PC-9 (cell line): ENCODE measurements at regions not wholly inside any gene's neighbourhood (a gene's known extent, or its start where the extent isn't known, plus 50 kb on each side); places are given as distances from the start of the nearest gene placed in this dataset.

ENCODE experiments used
- EZH2 ChIP-seq: fragments of 200-600 bp; sonication (generic); IDR thresholded peaks from 2 replicates; pipeline ENCODE4 v1.8.0; 2017; ENCODE audit warnings: antibody characterized with exemption, low read depth
- TF ChIP-seq, protein P1 (sequence below): fragments of 200-600 bp; sonication (generic); conservative IDR thresholded peaks from 2 replicates; pipeline ENCODE4 v1.6.1; 2017; ENCODE audit warnings: mixed run types, antibody characterized with exemption, mild to moderate bottlenecking, moderate library complexity

DNA sequence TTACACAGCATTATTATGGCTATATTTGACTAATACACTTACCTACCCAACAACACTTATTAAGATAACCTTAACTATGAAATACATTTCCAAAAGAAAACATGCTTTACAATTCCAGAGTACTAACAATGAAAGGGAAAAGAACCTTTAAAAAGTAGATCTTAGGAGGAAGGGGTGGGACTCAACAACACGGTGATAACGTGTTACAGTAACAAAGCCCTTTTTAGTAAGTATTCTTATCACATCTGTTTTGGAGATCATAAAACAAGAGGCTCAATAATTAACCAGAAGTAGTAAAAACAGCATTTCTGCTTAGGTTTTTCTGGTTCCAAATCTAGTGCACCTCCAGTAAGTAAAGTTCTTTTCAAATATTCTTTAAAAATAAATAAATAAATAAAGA is 202.1 kb upstream of the SLC7A11 start:
- TF ChIP-seq, protein P1, sequence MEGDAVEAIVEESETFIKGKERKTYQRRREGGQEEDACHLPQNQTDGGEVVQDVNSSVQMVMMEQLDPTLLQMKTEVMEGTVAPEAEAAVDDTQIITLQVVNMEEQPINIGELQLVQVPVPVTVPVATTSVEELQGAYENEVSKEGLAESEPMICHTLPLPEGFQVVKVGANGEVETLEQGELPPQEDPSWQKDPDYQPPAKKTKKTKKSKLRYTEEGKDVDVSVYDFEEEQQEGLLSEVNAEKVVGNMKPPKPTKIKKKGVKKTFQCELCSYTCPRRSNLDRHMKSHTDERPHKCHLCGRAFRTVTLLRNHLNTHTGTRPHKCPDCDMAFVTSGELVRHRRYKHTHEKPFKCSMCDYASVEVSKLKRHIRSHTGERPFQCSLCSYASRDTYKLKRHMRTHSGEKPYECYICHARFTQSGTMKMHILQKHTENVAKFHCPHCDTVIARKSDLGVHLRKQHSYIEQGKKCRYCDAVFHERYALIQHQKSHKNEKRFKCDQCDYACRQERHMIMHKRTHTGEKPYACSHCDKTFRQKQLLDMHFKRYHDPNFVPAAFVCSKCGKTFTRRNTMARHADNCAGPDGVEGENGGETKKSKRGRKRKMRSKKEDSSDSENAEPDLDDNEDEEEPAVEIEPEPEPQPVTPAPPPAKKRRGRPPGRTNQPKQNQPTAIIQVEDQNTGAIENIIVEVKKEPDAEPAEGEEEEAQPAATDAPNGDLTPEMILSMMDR: no peak
- TF ChIP-seq EZH2: no peak
